NT2/D1 (cell line): ENCODE measurements at regions not wholly inside any gene's neighbourhood (a gene's known extent, or its start where the extent isn't known, plus 50 kb on each side); places are given as distances from the start of the nearest gene placed in this dataset.

ENCODE experiments used
- YY1 ChIP-seq: IDR thresholded peaks from 2 replicates; pipeline ENCODE4 v1.6.1; 2011; ENCODE audit not compliant: insufficient read length, insufficient read depth
- ZNF274 ChIP-seq: IDR thresholded peaks from 2 replicates; pipeline ENCODE4 v1.6.1; 2011; ENCODE audit warnings: mild to moderate bottlenecking, low read depth, low read length

DNA sequence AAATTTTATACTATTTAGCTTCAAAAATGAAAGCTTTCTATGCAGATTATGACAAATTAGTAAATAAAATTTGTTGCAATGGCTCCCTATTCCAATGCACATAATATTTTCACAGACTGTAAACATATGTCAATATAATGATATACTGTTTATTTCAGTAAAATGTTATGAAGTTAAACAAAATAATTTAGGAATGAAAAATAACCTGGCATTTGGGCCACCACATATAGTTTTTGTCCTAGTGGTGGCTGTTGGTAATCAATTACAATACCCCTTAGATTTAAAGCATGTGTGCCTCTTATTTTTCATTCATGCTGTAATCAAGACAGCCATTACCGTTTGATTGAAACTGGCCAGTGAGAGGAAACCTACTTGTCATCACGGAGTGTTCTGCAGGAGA is 928.5 kb upstream of the KCND2 start:
- TF ChIP-seq ZNF274 (no peak), YY1 (no peak)
